HG03558 (cell line): ENCODE measurements at regions not wholly inside any gene's neighbourhood (a gene's known extent, or its start where the extent isn't known, plus 50 kb on each side); places are given as distances from the start of the nearest gene placed in this dataset.

Source experiments
- ATAC-seq: cut with Tn5 transposase; IDR thresholded peaks from one replicate; pipeline ENCODE4 v1.9.1; 2021; ENCODE audit warnings: moderate number of reproducible peaks; ENCODE audit not compliant: unreplicated experiment; ENCODE audit errors: extremely low read depth

DNA sequence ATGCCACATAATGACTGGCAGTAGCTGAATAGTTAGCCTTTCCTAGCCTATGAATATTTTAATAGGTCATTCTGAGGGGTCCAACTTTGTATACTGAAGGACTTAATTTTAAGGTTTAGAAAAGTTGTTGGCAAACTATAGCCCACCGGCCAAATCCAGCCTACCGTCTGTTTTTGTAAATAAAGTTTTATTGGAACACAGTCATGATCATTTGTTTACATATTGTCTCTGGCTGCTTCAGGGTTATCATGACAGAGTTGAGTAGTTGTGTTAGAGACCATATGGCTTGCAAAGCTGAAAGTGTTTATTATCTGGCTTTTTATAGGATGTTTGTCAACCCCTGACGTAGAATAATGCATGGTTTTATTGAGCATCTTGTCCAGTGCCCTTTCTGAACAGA is 73.4 kb downstream of the NTMT2 start:
- ATAC-seq: no peak

DNA sequence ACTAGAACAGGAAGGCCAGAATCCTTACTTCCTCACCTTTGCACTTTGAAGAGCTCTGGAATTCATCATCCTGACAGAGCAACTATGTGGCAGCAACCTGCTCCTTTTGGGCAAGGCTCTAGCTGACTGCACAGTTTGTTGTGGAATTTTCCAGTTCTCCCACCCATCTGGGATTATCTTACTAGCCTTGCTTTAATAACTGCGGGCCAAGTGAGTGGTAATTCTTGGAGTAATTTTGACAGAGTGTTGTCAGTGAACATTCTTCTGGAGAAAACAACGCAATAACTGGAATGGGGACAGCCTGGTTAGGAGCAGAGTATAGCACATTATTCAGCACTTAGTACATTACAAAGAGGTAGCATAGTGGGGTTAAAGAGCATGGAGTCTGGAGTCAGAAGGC is 75.3 kb downstream of the NTMT2 start:
- ATAC-seq: no peak

DNA sequence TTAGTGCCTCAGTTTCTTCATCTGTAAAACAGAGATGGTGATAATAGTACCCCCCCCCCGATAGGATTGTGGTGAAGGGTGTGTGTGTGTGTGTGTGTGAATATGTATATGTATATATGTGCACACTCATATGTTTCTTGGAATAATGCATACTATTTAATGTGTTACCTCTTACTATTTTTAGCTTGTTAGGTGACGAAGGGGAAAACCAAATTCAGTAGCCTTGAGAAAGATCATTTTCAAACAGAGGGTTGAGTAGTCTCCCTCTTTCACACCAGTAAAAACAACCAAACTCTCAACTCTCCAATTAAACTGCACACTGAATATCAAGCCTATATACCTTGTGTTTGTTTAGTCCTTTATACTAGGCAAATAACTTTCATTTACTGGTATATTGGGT is 75.7 kb downstream of the NTMT2 start:
- no peak for ATAC-seq

- ATAC-seq: no peak
These were observed 78.7 kb downstream of the NTMT2 start for GRCh38 chr1:170224469-170224868.

- ATAC-seq: no peak
These were observed 80.2 kb downstream of the NTMT2 start for GRCh38 chr1:170225781-170226530.

DNA sequence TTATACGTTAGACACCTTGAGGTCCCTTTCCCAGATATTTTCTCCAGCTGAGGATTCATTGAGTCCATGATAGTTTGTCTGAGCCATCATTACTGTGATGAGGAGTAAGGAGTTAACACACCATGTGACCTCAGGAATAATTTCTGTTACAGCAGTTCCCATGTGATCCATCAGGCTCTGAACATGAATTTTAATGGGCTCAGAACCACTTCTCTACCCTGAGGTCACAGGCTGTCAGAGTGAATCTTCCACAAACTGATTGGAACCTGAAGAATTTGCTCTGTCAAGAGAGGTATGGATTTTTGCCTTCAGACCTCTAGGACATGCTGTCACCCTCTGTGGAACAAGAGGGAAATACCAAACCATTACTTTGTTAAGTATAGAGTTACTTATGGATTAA is 81.0 kb downstream of the NTMT2 start:
- ATAC-seq: no peak

- ATAC-seq: no peak
These were observed 84.6 kb downstream of the NTMT2 start for GRCh38 chr1:170230323-170230722.

DNA sequence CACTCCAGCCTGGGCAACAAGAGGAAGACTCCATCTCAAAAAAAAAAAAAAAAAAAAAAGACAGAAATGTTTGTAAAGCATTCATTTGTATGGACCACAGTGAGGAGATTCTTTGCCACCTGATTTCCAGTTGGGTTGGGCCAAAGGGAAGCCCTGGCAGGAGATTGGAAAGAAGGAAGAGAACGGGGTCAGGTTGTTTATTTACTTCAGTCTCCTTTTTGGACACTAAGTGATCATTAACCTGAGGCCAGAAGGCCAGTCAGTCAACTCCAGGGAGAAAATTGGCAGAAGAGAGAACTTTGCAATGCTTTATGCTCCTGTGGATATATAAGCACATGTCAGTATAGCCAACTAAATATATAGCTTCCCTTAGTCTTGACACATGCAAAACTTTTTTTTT is 85.9 kb downstream of the NTMT2 start:
- no peak for ATAC-seq

DNA sequence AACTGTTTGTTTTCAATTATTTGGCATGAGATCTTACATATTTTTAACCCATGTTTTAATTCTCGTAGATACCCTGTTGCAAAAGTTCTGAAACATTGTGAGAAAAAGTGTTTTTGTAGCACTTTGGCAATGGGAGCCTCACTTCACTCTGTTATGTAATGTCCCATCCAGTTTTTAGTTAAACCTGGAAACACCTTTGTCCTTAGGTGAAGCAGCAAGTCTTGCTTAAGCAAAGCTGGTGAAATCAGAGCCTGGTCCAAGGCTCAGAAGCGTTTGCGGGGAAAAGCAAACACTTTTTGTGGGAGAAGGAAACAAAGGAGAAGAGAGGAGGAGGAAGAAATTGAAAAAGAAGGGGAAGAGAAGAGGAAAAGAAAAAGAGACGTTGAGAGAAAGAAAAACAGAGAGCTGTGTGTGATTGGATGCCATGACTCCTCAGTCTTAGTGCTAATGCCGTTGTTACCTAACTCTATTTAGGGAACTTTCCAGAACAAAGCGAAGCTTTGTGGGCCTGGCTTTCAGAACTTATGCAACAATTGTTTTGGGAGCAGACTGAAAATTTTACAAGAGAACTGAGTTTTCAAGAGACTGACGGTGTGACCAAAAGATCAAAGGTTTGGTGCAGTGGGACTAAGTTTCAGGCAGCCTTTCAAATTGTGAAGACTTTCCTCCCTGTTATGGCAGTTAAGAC is 93.1 kb downstream of the NTMT2 start:
- ATAC-seq: no peak

GRCh38 chr1:170239445-170239844 is 93.7 kb downstream of the NTMT2 start:
- ATAC-seq: no peak

DNA sequence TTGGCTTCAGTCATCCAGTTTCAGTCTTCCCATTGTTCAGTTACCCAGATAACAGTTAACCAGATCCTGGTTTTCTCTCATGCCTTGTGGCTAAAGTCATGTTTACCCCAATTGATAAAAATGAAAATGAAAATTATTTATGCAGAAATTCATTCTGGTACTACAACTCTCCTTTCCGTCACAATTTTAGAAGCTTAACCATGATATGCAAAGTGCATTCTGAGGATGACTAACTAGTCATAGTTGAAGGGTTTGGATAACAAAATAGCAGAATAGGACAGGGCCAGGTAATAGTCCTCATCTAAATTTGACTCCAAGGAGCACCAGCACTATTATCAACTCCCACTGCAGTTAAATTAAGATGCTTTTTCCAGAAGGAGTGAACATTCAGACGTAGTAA is 94.7 kb downstream of the NTMT2 start:
- peak; percentile 95 for ATAC-seq

DNA sequence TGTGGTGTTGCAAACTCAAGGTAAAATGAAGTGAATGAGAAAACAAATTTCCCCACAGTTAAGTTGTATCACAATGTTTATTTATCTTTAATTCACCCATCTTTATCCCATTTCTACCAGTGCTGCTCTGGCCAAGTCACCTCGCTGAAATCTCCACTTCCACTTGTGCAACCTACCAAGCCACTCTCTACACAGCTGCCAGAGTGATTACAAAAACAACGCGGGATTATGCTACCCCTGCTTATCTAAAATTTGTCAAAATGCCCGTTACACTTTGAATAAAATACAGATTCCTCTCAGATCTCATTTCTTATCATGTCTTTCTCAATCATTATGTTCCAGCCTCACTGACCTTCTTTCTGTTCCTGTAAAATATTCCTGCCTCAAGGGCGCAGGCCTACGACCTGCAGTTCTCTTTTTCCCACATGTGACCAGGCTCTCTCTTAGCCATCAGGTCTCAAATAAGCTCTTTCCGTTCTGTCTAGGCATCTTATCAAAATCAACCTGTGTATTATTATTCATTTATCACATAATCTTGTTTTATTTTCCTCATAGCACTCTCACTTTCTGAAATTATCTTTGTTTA is 95.6 kb downstream of the NTMT2 start:
- ATAC-seq: no peak

GRCh38 chr1:170247751-170248521 is 102.2 kb downstream of the NTMT2 start:
- ATAC-seq: peak; percentile 64

- no peak for ATAC-seq
These were observed 104.9 kb downstream of the NTMT2 start for GRCh38 chr1:170250531-170251276.

- ATAC-seq: no peak
These were observed 107.3 kb downstream of the NTMT2 start for GRCh38 chr1:170252851-170253579.

- ATAC-seq: no peak
These were observed 108.6 kb downstream of the NTMT2 start for GRCh38 chr1:170254371-170254770.

- ATAC-seq: no peak
These were observed 115.9 kb downstream of the NTMT2 start for GRCh38 chr1:170261669-170262068.

- ATAC-seq: no peak
These were observed 116.6 kb downstream of the NTMT2 start for GRCh38 chr1:170262276-170262939.

- ATAC-seq: no peak
These were observed 119.5 kb downstream of the NTMT2 start for GRCh38 chr1:170265234-170265633.
